HG02884 (cell line): ENCODE measurements at regions not wholly inside any gene's neighbourhood (a gene's known extent, or its start where the extent isn't known, plus 50 kb on each side); places are given as distances from the start of the nearest gene placed in this dataset.

Experiments used
- ATAC-seq: cut with Tn5 transposase; IDR thresholded peaks from one replicate; pipeline ENCODE4 v1.9.1; 2021; ENCODE audit warnings: mild to moderate bottlenecking, moderate library complexity; ENCODE audit not compliant: unreplicated experiment

DNA sequence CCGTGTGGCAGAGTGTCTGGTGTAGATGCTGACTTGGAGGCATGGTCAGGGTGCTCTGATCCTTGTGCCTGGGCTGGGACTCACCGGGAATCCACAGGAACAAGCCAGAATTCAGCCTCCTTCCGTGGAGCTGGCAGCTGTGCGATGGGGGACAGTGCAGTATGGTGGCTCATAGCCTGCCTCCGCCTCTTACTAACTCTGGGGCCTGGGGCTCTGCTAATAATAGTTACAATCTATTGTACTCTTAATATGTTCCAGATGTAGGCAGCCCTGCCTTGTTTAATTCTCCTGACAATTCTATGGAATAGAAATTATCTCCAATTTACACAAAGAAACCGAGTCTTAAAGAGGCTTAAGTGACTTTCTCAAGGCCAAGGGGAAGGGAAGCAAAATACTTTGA lies 77.6 kb downstream of the PCDH1 start:
- ATAC-seq = no peak

DNA sequence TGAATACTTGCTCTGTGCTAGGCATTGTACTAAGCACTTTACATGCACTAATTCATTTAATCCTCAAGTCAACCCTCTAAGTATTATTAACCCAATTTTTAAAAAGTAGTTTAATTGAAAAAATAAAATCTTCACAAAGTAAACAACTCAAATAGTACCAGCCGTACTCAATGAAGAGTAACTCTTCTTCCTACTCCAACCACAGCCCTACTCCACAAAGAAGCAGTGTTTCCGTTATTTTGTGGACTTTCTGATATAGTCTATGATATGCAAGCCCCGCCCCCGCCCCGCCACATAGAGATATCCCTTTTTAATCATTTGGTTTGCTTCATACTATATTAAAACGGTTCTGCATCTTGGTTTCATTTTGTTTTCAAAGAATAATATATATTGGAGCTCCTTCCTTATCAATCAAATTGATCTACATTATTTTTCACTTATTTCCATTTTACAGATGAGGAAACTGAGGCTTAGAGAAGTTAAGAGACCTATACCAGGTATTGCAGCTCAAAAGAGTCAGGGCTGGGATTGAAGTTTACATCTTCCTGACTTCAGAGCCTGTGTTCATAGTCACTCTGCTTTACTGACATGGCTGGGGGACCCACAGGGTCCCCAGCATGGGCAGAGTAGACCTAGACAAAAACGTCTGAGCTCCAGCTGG lies 78.6 kb downstream of the PCDH1 start:
- no peak for ATAC-seq

DNA sequence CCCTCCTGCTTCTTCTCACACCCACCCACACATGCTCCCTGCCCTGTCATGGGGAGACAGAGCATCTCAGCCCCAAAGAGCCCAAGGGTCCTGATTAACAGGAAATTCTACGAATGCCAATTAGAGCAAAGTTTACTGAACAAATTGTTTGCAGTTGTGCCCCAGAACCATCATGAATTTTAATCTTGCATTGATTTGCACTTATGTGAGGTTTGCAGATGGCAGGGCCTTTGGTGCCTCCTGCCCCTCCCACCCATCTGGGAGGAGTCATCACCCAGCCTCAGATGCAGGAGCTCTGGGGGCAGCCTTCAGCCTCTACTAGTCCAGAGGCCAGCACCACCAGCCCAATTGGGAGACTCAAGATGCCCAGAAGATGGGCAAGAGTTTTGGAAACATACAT lies 80.8 kb downstream of the PCDH1 start:
- ATAC-seq = no peak

DNA sequence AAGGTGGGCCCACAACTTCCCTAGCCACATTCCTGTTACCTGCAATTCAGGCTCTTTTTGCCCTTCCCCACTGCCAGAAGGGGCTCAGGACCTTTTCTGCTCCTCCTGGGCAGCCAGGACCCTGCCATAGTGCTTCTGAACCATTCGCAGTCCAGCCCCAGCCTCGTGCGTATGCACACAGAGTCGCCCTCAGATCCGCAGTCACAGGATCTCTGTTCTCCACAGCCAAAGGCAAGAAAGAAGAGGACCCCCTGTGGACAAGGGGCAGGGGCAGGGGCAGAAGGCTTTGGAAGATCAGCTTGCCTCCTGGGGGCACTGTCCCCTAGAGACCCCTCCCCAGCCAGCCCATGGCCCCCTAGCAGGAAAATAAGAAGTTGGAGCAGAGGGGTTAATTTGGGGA lies 82.8 kb downstream of the PCDH1 start:
- no peak for ATAC-seq

DNA sequence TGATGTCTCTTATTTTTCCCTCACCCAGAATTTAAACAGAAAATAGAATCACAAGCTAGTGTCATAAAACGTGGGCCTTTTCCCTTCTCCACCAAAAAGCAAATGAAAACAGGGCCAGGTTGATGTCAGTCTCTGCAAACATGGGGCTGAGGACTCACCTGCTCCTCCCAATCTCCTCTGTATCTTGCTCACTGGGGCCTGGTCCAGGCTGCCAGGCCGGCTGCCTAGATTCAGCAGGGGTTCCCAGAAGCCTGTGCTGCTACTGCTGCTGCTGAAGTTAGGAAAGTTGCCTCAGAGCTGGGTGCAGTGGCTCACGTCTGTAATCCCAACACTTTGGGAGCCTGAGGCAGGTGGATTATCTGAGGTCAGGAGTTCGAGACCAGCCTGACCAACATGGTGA lies 84.3 kb downstream of the PCDH1 start:
- ATAC-seq = no peak

DNA sequence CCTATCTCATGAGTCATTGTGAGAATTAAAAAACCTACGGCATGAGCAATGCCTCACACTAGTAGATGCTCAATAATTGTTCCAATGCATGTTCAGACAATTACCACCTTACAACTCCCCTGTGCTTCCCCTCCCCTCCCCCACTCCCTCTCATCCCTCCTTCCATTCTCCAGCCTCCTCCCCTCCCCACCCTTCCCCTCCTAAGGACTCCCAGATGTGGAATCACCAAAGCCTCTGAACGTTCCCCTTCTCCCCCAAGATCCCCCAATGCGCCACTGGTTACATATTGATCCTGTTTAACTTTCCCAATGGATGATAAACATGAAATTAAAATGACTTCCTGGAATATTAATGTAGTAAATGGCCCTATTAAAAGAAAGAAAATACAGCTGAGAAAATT lies 84.8 kb downstream of the PCDH1 start:
- ATAC-seq = no peak

DNA sequence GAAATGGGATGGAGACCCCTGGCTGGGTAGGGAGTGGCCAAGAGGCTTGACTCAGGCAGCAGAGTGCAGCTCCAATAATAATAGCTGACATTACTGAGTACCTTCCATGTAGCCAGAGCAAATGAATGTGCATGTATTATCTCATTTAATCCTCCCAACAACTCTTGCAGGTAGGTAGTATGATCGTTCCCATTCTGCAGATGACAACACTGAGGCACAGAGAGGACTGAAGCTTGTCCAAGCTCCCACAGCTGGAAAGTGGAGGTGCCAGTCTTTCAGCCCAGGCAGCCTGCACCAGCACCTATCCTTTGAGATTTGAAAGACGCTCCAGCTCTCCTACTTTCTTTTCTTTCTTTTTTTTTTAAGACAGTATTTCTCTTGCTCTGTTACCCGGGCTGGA lies 87.6 kb downstream of the PCDH1 start:
- ATAC-seq = no peak

DNA sequence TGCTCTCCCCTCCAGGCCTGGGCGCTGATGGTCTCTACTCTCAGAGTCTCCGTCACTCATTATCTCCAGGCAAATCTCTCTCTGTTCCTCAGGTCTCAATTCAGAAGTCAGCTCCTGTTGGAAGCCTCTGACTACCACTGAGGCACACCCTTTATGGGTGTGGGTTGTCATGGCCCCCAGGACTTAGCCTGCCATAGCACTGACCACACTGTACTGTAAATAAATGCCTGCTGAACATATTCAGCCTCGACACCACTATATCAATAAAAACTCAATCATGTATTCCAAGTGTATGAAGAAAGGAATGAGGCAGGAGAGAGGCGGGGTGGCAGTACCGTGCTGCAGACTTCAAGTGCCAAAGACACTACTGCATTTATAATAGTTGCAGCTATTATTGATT lies 88.9 kb downstream of the PCDH1 start:
- ATAC-seq = no peak

DNA sequence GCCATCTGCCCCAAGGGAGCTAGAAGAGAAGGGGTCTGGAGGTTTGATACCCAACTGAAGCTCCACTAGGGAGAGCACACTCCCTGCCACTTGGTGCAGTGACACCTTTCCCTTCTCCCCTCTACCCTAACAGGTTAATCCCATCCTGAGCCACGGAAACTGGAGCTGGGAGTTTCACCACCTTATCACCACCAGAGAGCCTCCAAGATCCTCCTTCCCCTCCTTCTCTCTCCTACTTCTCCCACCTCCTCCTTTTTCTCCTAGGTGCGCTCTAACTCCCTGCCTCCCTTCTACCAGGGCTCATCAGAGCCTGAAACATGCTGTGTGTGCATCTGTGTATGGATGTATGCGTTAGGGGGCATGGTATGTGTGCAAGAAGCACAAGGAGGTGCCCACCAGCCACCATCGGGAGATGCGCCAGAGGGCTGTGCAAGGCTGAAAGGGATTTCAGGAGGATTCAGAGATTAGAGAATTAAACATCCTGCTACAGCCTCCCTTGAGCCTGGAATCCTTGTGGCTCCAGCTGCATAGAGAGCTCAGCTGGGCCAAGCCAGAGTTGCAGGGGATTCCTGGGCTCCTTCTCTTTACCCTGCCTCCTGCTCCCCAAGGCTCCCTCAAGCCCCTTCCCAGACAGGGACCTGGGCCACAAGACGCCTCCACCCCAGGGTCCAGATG lies 89.8 kb downstream of the PCDH1 start:
- no peak for ATAC-seq

DNA sequence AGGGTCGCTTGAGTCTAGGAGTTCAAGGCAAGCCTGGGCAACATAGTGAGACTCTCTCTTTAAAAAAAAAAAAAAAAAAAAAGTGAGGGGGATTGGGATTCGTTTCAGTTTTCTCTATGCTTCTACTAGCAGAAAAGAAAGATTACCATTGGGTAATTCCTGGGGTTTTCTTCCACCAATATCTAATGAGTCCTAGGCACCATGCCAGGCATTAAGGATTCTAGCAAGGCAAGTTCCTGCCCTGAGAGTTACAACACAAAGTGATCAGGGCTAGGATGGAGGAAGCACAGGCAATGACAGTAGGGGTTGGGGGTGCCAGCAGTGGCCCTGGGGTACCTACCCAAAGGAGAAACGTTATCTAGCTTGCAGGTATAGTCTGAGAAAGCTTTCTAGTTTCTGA lies 90.8 kb downstream of the PCDH1 start:
- no peak for ATAC-seq

DNA sequence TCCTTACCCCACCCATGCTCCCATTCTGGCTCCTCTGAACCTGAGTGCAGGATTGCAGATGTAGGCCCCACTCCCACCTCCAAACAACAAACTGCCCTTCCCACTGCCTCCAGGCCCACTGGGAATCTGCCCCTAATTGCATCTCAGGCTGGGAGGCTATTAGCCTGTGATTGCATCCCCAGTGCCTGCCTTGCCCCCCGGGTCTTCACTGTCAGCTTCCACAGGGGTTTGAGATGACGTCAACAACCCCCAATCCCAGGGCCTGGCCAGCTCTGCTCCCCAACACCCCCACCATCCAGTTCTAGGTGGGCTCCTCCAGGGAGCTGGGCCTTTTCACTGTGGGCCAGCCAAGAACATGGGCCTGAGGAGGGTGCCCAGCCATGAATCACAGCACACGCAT lies 91.5 kb downstream of the PCDH1 start:
- ATAC-seq = no peak

DNA sequence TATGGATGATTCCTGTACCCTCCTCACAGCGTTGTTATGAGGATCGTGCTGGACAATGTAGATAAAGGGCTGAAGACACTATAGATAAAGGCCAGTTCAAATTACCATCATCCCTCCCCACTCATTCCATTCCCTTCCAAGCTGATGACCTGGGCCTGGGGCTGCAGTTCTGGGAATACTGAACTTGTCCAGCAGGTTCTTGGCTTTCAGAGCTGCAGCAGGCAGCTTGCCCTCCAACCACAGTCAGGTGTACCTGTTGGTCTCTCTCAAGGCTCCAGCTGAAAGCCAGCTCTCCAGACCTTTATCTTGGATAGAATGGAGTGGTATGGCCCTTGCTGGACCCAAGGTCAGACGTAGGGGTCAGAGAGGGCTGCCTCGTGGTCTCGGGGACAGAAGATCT lies 92.5 kb downstream of the PCDH1 start:
- no peak for ATAC-seq

DNA sequence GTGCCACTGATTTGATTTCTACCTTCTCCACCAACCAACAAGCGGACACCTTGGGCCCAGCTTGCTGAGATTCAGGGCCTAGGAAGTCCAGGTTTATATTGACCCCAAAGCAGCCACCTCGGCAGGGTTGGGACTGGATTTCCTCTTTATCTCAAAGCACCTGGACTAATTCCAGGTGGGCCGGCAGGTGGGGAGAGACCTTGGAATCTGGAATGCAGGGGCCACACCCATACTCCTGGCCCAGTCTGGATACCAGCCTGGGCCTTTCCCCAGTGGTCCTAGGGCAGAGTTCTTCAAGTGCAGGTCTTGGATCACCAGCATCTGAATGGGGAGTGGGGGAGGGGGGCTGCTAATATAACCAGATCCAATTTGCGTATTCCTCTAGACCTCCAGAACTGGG lies 93.1 kb downstream of the PCDH1 start:
- ATAC-seq = no peak

DNA sequence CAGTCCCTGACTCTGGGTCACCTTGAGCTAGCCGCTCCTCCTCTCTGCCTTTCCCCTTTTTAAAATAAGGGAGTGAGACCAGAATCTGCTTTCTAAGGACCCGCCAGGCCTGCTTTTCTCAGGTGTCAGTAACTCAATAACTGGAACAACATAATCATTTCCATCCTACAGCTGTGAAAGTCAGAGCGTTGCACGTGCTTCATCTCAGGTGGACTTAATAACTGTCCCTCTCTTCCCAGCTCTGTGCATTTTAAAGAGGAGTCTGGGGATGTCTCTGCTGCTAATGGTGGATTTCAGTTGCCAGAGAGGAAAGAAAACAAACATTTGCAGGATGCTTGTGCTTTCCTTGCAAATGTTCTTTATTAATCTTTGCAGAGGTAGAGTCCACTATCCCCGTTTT lies 93.7 kb downstream of the PCDH1 start:
- ATAC-seq = no peak

DNA sequence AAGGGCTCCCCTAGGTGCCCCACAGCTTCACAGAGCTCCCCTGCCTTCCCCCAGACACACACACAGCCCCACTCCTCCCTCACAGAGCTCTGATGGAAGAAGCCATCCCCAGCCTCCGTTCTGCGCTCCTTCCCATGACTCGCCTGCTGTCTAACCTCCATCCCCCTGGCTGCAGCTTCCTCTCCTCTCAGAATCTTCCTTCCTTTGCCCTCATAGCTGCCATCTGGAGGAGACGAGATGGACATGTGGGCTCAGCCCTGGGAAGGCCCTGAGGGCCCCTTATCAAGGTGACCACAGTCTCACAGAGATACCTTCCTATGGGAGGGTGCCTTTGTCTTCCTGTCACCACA lies 94.3 kb downstream of the PCDH1 start:
- no peak for ATAC-seq

DNA sequence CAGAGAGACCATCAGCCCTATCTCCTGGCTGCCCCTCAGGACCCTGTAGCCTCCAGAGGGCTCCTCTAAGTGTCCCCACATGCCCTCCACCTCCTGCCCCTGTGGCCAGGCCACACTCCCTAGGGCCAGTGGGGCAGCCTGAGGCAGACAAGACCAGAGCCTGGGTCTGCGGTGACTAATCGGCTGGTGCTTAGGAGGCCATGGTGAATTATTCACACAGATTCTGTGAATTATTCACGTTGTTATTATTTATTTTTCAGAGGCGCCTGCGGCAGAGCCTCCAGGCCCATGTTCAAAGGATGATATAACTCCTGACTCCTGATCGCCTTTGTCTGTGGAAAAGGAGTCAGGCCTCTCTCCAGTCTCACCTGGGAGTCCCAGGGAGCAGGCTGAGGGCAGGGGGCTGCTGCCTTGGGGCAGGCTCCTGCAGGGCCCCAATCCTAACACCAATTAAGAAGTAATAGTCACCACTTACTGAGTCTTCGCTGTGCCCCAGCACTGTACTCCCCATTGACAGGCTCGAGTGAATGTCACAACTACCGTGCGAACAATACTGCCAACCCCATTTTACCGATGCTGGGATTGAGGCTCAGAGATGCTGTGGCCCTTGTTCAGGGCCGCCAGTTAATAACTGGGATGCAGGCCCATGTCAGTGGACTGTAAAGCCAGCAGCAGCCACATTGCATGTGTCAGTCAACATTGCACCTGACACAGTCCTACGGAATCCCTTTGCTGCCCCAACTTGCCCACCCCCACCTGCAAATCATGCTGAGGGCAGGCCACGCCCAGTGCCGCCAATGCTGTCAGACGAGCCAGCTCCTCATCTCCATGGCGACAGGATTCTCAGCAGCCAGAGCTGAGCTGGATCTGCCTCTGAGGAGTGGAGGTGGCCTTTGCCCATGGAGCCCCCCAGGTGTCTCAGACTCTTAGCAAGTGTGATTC lies 94.9 kb downstream of the PCDH1 start:
- ATAC-seq = no peak

DNA sequence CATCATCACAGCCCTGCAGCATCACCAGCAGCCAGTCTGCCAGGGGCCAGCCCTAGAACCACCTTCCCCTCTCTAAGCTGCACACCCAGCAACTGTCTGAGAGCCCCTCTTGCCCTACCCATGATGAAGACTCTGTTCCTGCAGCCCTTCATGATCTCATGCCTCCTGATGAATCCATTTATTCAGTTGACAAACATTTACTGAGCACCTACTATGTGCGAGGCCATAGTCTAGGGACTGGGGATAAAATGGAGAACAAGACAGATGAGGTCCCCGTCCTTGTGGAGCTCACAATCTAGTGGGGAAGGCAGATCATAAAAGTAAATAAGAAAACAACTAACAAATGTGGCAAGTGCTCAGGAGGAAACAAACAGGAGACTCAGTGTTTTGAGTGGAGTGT lies 96.3 kb downstream of the PCDH1 start:
- ATAC-seq = no peak

DNA sequence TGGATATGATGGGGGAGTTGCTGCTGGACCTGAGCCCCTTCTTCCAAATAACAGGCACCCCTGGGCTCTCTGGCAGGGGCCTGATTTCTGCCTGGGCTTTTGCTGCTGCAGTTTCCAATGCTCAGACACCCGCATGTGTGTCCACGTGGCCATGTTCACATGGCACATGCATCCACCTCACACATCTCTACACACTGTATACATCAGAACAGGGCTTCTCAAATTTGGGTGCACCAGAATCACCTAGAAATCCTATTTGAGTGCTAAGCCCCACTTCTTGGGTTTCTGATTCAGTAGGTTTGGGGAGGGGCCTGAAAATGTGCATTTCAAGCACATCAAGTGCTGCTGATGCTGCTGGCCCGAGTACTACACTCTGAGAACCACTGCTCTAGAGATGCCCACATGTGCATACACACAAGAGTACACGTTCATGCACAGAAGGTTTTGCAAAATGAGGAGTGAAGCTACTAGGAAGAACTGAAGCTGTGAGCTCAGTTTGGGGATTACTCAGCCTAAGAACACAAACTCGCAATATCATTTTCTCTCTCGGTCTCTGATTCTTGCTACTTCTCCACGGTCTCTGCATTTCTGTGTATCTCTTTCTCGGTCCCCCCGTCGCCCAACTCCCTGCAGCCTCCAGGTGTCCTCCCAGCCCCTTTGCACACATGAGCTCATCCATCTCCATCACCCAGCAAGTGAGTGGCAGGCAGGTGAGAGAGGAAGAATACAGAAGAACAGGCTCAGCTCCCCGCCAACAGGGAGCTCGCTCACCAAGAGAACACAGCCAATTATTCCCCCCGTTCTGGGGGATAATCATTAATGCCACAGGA lies 97.0 kb downstream of the PCDH1 start:
- ATAC-seq = no peak

DNA sequence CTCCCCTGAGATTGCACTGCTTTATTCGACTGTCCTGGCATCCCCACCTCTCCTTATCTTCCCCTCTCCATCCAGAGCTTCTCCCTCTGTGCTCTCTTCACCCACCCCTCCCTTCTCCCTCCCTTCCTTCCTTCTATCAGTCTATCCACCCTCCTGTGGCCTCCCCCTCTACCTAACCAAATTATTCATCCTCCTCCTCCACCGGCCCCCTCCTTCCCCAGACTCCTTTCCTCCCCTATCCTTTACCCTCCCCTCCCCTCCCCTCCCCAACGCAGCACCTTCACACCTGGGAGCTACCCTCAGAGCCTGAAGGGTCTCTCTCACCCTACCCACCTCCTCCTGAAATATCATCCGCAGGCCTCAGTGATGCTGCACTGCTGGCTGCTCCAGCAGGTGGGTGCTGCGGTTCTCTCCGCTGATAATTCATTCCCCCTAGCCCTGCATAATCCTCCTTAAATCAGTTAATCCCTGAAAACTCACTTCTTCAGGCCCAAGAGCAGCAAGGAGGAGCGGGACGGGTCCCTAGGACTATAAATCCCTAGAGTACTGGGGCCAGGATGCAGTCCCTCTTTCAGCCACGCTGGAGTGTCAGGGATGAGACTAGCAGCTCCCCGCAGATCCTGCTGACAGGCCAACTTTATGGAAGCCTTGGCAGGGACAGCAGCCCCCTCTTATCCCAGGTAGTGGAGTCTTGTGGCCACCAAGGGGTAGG lies 97.8 kb downstream of the PCDH1 start:
- no peak for ATAC-seq

DNA sequence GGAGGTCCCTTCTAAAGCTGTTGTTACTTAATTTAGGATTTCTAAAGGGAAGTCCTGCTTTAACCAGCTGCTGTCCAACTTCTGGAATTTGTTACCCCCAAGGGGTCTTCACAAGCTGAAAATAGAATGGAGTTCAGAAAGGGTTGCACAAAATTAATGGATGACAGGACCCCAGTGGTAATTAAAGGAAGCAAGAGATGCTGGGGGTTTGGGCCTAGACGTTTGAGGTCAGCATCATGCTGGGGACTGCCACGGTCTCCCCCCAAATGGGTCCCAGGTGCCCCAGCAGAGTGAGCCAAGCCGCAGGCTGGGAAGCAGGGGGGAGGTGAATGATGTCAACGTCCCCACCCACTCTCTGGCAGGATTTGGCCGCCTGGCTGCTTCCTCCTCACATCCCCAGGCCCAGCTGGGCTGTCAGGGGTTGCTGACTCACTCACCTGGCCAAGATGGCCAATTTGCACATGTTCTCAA lies 97.5 kb upstream of the ARAP3 start:
- ATAC-seq = no peak
